HEK293 (cell line): ENCODE measurements at regions not wholly inside any gene's neighbourhood (a gene's known extent, or its start where the extent isn't known, plus 50 kb on each side); places are given as distances from the start of the nearest gene placed in this dataset.

Experiments
- CTCF ChIA-PET: fragments of 350-600 bp; formaldehyde crosslinking; extraction: SDS; loops from one replicate; lab custom pipeline; 2021; ENCODE audit warnings: antibody characterized with exemption; lab: Yijun Ruan, JAX
- POLR2A ChIA-PET: fragments of 300-600 bp; formaldehyde crosslinking; extraction: SDS; loops from one replicate; lab custom pipeline; 2020; ENCODE audit warnings: antibody characterized with exemption, inconsistent platforms; lab: Yijun Ruan, JAX
- H3K27ac ChIP-seq: fragments of 200-500 bp; sonication (Bioruptor generic); 2 replicates; pipeline ENCODE4 v1.5.1; 2014; ENCODE audit warnings: low read depth, low read length, control low read depth, inconsistent platforms; ENCODE audit errors: extremely low read depth
- H3K36me3 ChIP-seq, 2 experiments: fragments of 200-500 bp in 1 of 2; sonication (Bioruptor generic) in 1 of 2; 1 replicate in 1 of 2; 2 replicates in 1 of 2; pipeline ENCODE4 v1.5.1; 2014 to 2017; ENCODE audit warnings: inconsistent platforms in 2 of 2, low read length in 2 of 2; ENCODE audit not compliant: control insufficient read depth in 2 of 2, insufficient read depth in 1 of 2
- H3K4me1 ChIP-seq: fragments of 200-500 bp; sonication (Bioruptor generic); 2 replicates; pipeline ENCODE4 v1.5.1; 2014; ENCODE audit warnings: mild to moderate bottlenecking, low read length, inconsistent platforms; ENCODE audit not compliant: control insufficient read depth, insufficient read depth
- H3K4me3 ChIP-seq: 2 replicates; pipeline ENCODE4 v1.5.1; 2011; ENCODE audit warnings: low read depth, mild to moderate bottlenecking, control low read depth, low read length, moderate library complexity
- H3K9me3 ChIP-seq: fragments of 200-500 bp; sonication (Bioruptor generic); 2 replicates; pipeline ENCODE4 v1.5.1; 2014; ENCODE audit warnings: low read depth, low read length, inconsistent platforms; ENCODE audit not compliant: control insufficient read depth, insufficient read depth
- TRIM28 ChIP-seq: IDR thresholded peaks from 2 replicates; pipeline ENCODE4 v1.6.1; 2011; ENCODE audit warnings: low read length, control low read depth, borderline replicate concordance
- ZIC2 ChIP-seq: fragments of 450-650 bp; formaldehyde crosslinking; IDR thresholded peaks from 2 replicates; pipeline ENCODE4 v1.5.1; 2016; ENCODE audit warnings: missing biosample characterization, missing genetic modification characterization
- ZNF140 ChIP-seq: fragments of 450-650 bp; formaldehyde crosslinking; IDR thresholded peaks from 2 replicates; pipeline ENCODE4 v1.5.1; 2016; ENCODE audit warnings: missing biosample characterization, missing genetic modification characterization
- ZNF155 ChIP-seq: fragments of 450-650 bp; formaldehyde crosslinking; IDR thresholded peaks from 2 replicates; pipeline ENCODE4 v1.5.1; 2016; ENCODE audit warnings: missing biosample characterization, missing genetic modification characterization
- ZNF169 ChIP-seq: fragments of 450-650 bp; formaldehyde crosslinking; IDR thresholded peaks from 2 replicates; pipeline ENCODE4 v1.5.1; 2016; ENCODE audit warnings: missing biosample characterization, missing genetic modification characterization
- ZNF184 ChIP-seq: fragments of 450-650 bp; IDR thresholded peaks from 2 replicates; pipeline ENCODE4 v1.5.1; 2018; ENCODE audit warnings: missing biosample characterization, mild to moderate bottlenecking, missing genetic modification characterization
- ZNF24 ChIP-seq: fragments of 450-650 bp; formaldehyde crosslinking; IDR thresholded peaks from 2 replicates; pipeline ENCODE4 v1.5.1; 2016; ENCODE audit warnings: missing biosample characterization, missing genetic modification characterization
- ZNF274 ChIP-seq, 2 experiments: fragments of 200-500 bp in 1 of 2; fragments of 450-650 bp in 1 of 2; sonication (Bioruptor generic) in 1 of 2; formaldehyde crosslinking in 1 of 2; IDR thresholded peaks; 2 replicates each; pipeline versions ENCODE4 v1.5.1 to v1.6.1; 2014 to 2016; ENCODE audit warnings: borderline replicate concordance in 1 of 2, inconsistent platforms in 1 of 2, low read length in 1 of 2, missing biosample characterization in 1 of 2, missing genetic modification characterization in 1 of 2
- ZNF391 ChIP-seq: fragments of 450-650 bp; formaldehyde crosslinking; IDR thresholded peaks from 2 replicates; pipeline ENCODE4 v1.5.1; 2016; ENCODE audit warnings: low read depth, missing biosample characterization, missing genetic modification characterization, borderline replicate concordance
- ZNF426 ChIP-seq: fragments of 450-650 bp; formaldehyde crosslinking; IDR thresholded peaks from 2 replicates; pipeline ENCODE4 v1.5.1; 2017; ENCODE audit warnings: missing biosample characterization, missing genetic modification characterization, mild to moderate bottlenecking, inconsistent platforms, moderate library complexity
- ZNF571 ChIP-seq: fragments of 450-650 bp; formaldehyde crosslinking; IDR thresholded peaks from 2 replicates; pipeline ENCODE4 v1.5.0; 2017; ENCODE audit warnings: missing biosample characterization, missing genetic modification characterization
- ZNF623 ChIP-seq: fragments of 450-650 bp; formaldehyde crosslinking; IDR thresholded peaks from 2 replicates; pipeline ENCODE4 v1.5.1; 2016; ENCODE audit warnings: missing biosample characterization, missing genetic modification characterization
- ZNF658 ChIP-seq: fragments of 450-650 bp; formaldehyde crosslinking; IDR thresholded peaks from 2 replicates; pipeline ENCODE4; 2016; ENCODE audit warnings: missing biosample characterization, missing genetic modification characterization
- ZNF670 ChIP-seq: fragments of 450-650 bp; formaldehyde crosslinking; IDR thresholded peaks from 2 replicates; pipeline ENCODE4 v1.5.1; 2016; ENCODE audit warnings: missing biosample characterization, missing genetic modification characterization, low read depth
- ZNF747 ChIP-seq: fragments of 450-650 bp; formaldehyde crosslinking; IDR thresholded peaks from 2 replicates; pipeline ENCODE4 v1.5.1; 2016; ENCODE audit warnings: missing biosample characterization, missing genetic modification characterization
- ZNF768 ChIP-seq: fragments of 450-650 bp; formaldehyde crosslinking; IDR thresholded peaks from 2 replicates; pipeline ENCODE4 v1.5.1; 2018; ENCODE audit warnings: missing biosample characterization, mild to moderate bottlenecking, missing genetic modification characterization
- ZNF843 ChIP-seq: fragments of 450-650 bp; formaldehyde crosslinking; IDR thresholded peaks from 2 replicates; pipeline ENCODE4 v1.5.1; 2016; ENCODE audit warnings: missing biosample characterization, missing genetic modification characterization
- TF ChIP-seq, protein P1 (sequence below): fragments of 450-650 bp; formaldehyde crosslinking; conservative IDR thresholded peaks from 2 replicates; pipeline ENCODE4 v1.5.1; 2016; ENCODE audit warnings: low read depth, missing biosample characterization, missing genetic modification characterization
- TF ChIP-seq, protein P2 (sequence below): fragments of 450-650 bp; formaldehyde crosslinking; IDR thresholded peaks from 2 replicates; pipeline ENCODE4 v1.5.1; 2016; ENCODE audit warnings: missing biosample characterization, missing genetic modification characterization
- TF ChIP-seq, protein P3 (sequence below): fragments of 450-650 bp; IDR thresholded peaks from 2 replicates; pipeline ENCODE4 v1.5.1; 2018; ENCODE audit warnings: missing biosample characterization, mild to moderate bottlenecking, missing genetic modification characterization

DNA sequence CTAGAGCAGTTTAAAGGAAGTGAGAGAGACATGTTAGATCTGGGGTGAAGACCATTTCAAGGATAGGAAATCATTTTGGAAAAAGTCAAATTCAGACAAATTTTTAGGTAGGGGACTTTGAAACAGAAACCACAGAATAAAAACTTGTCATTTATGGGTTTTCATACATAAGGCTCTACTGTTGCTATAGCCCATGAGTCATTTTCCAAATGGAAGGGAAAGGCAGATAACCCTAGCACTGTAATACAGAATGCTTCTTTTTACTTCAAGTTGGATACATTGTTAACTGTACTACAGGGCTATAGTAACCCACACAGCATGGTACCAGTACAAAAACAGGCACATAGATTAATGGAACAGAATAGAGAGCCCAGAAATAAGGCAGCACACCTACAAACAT lies 455.4 kb downstream of the EBF1 start:
- no peak overlapping the region for H3K4me3 ChIP-seq
- TF ChIP-seq ZNF843 (tag by site-specific recombination), result no peak
- no peak for TF ChIP-seq ZNF184 (tag by site-specific recombination)
- TF ChIP-seq ZNF140 (tag by site-specific recombination), result no peak
- TF ChIP-seq ZNF24 (tag by site-specific recombination), result no peak
- no peak for TF ChIP-seq ZNF426
- TF ChIP-seq ZNF768, result no peak
- TF ChIP-seq, protein P1, sequence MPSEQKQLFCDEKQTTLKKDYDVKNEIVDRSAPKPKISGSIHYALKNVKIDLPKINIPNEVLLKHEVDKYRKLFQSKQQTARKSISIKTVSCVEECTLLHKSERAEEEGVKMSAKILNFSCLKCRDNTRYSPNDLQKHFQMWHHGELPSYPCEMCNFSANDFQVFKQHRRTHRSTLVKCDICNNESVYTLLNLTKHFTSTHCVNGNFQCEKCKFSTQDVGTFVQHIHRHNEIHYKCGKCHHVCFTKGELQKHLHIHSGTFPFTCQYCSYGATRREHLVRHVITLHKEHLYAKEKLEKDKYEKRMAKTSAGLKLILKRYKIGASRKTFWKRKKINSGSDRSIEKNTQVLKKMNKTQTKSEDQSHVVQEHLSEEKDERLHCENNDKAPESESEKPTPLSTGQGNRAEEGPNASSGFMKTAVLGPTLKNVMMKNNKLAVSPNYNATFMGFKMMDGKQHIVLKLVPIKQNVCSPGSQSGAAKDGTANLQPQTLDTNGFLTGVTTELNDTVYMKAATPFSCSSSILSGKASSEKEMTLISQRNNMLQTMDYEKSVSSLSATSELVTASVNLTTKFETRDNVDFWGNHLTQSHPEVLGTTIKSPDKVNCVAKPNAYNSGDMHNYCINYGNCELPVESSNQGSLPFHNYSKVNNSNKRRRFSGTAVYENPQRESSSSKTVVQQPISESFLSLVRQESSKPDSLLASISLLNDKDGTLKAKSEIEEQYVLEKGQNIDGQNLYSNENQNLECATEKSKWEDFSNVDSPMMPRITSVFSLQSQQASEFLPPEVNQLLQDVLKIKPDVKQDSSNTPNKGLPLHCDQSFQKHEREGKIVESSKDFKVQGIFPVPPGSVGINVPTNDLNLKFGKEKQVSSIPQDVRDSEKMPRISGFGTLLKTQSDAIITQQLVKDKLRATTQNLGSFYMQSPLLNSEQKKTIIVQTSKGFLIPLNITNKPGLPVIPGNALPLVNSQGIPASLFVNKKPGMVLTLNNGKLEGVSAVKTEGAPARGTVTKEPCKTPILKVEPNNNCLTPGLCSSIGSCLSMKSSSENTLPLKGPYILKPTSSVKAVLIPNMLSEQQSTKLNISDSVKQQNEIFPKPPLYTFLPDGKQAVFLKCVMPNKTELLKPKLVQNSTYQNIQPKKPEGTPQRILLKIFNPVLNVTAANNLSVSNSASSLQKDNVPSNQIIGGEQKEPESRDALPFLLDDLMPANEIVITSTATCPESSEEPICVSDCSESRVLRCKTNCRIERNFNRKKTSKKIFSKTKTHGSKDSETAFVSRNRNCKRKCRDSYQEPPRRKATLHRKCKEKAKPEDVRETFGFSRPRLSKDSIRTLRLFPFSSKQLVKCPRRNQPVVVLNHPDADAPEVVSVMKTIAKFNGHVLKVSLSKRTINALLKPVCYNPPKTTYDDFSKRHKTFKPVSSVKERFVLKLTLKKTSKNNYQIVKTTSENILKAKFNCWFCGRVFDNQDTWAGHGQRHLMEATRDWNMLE (tag by site-specific recombination), result no peak
- TF ChIP-seq ZNF274 (IDR thresholded peaks at IDR 0.05; ENCODE audit: low read length), result no peak
- TF ChIP-seq ZNF274 (tag by site-specific recombination; IDR thresholded peaks at IDR 0.05; ENCODE audit: borderline replicate concordance), result no peak
- TF ChIP-seq ZNF391 (tag by site-specific recombination), result no peak
- TF ChIP-seq ZNF169 (tag by site-specific recombination), result no peak
- TF ChIP-seq ZNF670 (tag by site-specific recombination), result no peak
- no peak for TF ChIP-seq ZIC2 (tag by site-specific recombination)
- TF ChIP-seq, protein P2, sequence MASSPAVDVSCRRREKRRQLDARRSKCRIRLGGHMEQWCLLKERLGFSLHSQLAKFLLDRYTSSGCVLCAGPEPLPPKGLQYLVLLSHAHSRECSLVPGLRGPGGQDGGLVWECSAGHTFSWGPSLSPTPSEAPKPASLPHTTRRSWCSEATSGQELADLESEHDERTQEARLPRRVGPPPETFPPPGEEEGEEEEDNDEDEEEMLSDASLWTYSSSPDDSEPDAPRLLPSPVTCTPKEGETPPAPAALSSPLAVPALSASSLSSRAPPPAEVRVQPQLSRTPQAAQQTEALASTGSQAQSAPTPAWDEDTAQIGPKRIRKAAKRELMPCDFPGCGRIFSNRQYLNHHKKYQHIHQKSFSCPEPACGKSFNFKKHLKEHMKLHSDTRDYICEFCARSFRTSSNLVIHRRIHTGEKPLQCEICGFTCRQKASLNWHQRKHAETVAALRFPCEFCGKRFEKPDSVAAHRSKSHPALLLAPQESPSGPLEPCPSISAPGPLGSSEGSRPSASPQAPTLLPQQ (tag by site-specific recombination), result no peak
- TF ChIP-seq ZNF658 (tag by site-specific recombination), result no peak
- no peak for TF ChIP-seq ZNF747 (tag by site-specific recombination)
- TF ChIP-seq, protein P3, sequence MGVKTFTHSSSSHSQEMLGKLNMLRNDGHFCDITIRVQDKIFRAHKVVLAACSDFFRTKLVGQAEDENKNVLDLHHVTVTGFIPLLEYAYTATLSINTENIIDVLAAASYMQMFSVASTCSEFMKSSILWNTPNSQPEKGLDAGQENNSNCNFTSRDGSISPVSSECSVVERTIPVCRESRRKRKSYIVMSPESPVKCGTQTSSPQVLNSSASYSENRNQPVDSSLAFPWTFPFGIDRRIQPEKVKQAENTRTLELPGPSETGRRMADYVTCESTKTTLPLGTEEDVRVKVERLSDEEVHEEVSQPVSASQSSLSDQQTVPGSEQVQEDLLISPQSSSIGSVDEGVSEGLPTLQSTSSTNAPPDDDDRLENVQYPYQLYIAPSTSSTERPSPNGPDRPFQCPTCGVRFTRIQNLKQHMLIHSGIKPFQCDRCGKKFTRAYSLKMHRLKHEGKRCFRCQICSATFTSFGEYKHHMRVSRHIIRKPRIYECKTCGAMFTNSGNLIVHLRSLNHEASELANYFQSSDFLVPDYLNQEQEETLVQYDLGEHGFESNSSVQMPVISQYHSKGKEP (tag by site-specific recombination), result no peak
- TF ChIP-seq ZNF155 (tag by site-specific recombination), result no peak
- no peak for TF ChIP-seq TRIM28
- H3K4me1 ChIP-seq, result peaks cover 3% of the 10 kb centered on the region; the same call in 1 of the 2 replicates
- H3K9me3 ChIP-seq, result no peaks in the 10 kb centered on the region
- H3K27ac ChIP-seq, result no peak overlapping the region
- ChIA-PET POLR2A (no interaction called here), CTCF (no interaction called here)
- no peaks in the 10 kb centered on the region for H3K36me3 ChIP-seq

DNA sequence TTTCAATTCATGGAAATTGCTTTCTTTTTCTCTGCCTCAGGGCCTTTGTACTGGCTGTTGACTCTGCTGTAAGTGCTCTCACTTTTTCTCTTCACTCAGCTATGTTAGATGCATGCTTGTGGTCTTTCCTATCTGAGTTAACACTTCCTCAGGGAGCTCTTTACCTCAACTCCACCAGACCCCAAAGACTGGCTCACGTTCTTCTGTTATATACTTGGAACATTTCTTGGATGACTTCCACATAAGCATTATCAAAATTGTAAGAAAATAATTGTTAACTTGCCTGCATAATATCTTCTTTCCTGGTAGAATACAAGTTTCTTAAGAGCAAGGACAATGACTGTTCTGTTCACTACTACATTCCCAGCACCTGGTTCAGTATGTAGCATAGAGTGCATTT lies 455.9 kb downstream of the EBF1 start:
- peak; percentile 78 for TF ChIP-seq ZNF623 (tag by site-specific recombination)
- TF ChIP-seq ZNF571, result no peak
- H3K27ac ChIP-seq, result no peak overlapping the region
- H3K36me3 ChIP-seq, result no peaks in the 10 kb centered on the region
- H3K9me3 ChIP-seq, result no peaks in the 10 kb centered on the region
- H3K4me3 ChIP-seq, result no peak overlapping the region
- CTCF ChIA-PET, result no interaction called here
- POLR2A ChIA-PET, result no interaction called here
- peaks cover 3% of the 10 kb centered on the region; the same call in 1 of the 2 replicates for H3K4me1 ChIP-seq
